GM12892 (cell line): ENCODE measurements at regions not wholly inside any gene's neighbourhood (a gene's known extent, or its start where the extent isn't known, plus 50 kb on each side); places are given as distances from the start of the nearest gene placed in this dataset.

ENCODE experiments used
- POLR2A ChIP-seq: IDR thresholded peaks from 2 replicates; pipeline ENCODE4 v1.6.1; 2011; ENCODE audit warnings: low read depth, low read length, control low read depth
- POLR2AphosphoS5 ChIP-seq: IDR thresholded peaks from 2 replicates; pipeline ENCODE4 v1.6.1; 2011; ENCODE audit warnings: low read depth, low read length, control low read depth

DNA sequence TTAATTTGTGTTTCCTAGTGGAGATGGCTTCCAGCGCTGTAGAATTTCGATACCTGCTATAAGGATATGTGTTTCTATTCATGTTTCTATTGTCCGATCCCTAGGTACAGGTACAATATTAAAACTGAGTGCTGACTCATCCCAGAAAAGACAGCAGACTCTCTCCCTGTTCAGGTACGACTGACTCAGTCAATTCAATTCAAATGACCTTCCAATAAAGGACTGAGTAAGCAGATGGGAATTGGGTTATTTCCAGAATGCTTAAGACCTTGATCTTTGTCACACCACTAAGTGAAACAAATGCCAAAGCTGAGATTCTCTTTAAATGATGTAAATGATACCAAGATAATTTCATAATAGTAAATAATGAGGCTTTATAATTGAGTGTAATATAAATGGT, 1596.9 kb downstream of the RPA4 start:
- TF ChIP-seq POLR2A (no peak), POLR2AphosphoS5 (no peak)
